CD4-positive, alpha-beta T cell treated with Interleukin-4 for 1 hour (primary cell): ENCODE measurements at regions not wholly inside any gene's neighbourhood (a gene's known extent, or its start where the extent isn't known, plus 50 kb on each side); places are given as distances from the start of the nearest gene placed in this dataset.
A peak's percentile ranks its signal among the peaks of the same experiment; 100 is the strongest.
"Not testable (repeated sequence)": the region's sequence is repeated elsewhere in the genome, so short reads cannot be mapped to it uniquely, and the experiment has no call there.

ENCODE experiments used
- DNase-seq, 2 donors: peaks; one replicate each; pipeline ENCODE4 v3.0.0-alpha.2; 2020 to 2022

DNA sequence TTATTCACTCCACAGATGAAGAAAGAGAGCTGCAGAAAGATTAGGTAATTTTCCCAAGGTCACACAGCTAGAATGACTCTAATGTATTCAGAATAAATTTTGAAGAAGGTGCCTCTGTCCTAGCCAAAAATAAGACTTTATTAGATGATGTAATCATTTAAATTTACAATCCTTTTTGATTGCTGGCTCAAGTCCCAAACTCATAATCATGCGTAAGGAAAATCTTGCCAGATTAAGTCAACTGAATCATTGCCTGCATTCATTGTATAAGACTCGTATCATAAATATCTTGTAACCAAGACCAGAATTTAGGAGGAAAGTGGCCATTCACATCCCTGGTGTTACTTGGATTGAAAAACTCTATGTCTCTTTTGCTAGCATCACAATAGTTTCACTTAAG is 53.1 kb upstream of the STK39 start:
- DNase-seq, result no peak

DNA sequence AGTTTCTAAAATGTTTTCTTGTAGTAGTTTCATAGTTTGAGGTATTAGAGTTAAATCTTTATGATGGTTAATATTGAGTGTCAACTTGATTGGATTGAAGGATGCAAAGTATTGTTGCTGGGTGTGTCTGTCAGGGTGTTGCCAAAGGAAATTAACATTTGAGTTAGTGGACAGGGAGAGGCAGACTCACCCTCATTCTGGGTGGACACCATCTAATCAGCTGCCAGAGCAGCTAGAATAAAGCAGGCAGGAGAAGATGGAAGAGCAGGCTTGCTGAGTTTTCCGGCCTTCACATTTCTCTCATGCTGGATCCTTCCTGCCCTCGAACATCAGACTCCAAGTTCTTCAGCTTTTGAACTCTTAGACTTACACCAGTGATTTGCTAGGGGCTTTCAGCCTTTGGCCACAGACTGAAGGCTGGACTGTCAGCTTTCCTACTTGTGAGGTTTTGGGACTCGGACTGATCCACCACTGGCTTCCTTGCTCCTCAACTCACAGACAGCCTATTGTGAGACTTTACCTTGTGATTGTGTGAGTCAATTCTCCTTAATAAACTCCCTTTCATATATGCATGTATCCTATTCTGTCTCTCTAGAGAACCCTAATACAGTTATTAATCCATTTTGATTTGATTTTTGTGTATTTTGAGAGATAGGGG is 56.8 kb upstream of the STK39 start:
- no peak for DNase-seq

DNA sequence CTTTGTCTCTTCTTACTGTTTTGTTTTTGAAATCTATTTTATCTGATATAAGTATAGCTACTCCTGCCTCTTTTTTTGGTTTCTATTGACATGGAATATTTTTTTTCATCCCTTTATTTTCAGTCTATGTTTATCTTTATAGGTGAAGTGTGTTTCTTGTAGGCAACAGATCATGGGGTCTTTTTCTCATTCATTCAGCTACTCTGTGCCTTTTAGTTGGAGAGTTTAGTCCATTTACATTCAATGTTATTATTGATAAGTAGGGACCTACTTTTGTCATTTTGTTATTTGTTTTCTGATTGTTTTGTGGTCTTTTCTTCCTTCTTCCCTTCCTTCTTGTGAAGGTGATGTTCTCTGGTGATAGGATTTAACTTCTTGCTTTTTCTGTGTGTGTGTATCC is 60.0 kb upstream of the STK39 start:
- DNase-seq, result no peak

DNA sequence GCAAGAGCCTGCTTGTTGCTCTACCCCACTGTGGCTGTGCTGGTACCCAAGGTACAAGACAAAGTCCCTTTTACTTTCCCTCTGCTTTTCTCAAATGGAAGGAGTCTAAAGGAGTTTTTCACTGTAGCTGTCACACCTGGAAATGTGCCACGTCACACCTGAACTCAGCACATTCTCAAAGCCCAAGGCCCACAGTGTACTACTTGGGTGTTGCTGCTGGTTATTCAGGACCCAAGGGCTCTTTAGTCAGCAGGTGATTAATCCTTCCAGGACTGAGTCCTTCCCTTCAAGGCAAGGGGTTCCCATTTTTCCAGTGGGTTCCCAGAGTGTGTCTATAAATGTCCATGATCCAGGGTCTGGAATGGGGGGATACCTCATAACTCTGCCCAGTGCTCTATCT is 63.2 kb upstream of the STK39 start:
- no peak for DNase-seq

DNA sequence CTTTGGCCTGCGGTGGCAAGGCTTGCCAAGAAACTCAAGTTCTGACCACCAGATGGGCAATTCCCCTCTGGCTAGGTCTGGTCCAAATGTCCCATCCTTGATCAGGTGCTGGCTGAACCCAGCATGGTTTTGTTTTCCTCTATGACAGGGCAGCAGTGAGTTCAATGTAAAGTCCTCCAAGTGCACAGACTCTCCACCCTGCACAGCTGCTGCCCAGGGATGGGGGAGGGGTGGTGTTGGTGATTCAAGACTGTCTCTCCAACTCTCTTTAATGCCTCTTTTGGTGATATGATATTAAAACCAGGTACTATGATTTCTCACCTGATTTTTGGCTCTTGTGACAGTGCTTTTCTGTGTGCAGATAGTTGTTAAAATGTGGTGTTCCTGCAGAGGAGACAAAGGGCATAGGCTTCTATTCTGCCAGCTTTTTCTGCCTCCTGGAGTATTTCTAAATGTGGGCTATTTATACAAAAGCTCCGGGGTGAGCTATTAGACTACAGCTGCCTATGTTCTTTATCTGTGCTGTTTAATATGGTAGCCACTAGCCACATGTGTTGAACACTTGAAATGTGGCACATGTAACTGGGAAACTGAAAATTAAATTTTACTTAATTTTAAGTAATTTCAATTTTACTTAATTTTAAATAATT is 64.0 kb upstream of the STK39 start:
- no peak for DNase-seq

DNA sequence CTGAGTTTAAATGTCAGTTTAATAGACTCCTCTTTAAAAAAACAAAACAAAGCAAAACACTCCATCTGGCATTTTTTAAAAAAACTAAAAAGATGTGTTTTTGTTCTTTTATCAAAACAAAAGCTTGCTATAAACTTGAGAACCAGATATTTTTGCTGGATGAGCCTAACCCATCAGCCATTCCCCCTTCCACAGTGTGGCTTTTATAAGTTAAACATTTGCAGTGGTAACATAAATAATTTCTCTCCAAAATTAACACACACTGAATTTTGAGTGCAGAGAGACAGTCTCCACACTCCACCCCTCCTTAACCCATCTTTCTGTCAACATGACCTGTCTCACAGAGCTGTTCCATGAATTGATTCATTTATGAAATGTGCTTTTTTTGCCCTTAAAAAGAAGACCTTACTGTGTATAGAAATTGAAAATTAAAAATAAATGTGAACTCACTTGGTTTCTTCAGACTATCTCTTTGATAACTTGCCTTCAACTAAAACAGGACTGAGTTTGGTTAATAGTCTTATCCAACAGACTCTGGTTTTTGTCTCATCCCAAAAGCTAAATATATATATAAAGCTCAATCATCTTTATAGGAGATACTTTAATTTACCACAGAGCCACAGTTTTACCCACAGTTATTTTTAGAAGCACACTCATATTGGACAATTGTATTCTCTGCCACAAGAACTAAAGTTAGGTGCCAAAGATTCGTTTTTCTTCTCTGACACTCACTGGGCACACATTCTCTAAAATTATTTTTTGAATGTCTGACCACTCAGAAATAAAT is 64.8 kb upstream of the STK39 start:
- DNase-seq, result no peak

DNA sequence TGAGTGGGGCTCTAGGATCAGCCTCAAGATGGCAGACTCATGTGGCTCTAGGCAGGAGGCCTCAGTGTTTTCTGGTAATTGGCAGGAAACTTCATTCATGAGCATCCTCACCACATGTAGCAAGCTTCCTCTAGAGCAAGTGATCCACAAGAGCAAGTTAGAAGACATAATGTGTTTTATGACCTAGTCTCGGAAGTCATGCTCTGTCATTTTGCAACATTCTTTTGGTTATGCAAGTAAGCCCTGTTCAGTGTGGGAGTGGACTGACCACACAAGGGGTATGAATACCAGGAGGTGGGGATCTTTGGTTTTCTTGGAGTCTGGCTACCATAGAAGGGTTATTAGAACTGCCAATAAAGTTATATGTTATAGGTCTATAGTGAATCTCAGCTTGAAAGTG is 66.8 kb upstream of the STK39 start:
- no peak for DNase-seq

DNA sequence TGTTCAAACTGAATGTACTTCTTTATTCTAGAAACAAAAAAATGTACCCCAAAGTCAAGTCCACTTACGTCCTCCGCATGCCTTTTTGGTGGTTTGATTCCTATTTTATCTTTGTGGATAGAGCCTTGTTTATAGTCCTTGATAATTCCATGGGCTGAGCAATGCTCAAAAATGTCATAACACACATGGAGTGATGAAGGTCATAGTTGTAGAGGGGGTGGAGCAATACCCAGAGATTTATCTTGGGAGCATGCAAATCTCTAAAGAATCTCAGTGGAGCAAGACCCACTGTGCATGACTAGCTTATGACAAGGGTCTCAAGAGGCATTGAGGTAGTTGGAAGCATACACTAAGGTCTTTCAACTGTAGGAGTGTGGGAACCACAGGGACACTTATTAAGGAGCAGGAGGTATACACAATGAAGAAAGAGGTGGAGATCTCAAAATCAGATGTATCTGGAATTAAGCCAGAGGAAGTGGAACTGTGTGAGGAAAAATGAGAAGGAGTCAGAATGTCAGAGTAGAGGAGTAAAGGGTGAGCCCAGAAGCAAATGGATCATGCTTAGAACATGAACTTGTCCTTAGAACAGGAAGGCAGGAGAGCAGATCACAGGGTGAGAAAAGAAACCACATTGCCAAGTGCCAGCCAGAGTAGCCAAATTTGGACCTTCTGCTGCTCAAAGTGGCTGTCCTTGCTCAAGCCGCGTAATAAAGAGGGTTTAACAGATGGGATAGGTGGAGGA is 68.1 kb upstream of the STK39 start:
- no peak for DNase-seq

DNA sequence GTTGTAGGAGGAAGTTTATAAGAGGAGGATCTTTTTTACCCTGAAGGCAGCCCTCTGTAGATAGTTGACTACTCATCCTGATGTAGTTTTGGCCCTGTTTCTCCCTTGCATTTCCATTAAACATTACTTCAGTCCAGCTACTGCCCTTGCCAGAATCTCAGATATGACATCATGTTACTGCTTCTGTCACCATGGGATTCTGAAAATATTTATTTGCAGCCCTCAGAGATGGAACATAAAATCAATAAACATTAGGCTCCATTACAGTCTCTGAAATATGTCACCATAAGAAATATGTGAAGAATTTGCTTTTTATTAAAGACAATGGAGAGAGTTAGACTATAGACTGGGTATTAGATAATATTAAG is 68.7 kb upstream of the STK39 start:
- DNase-seq, result no peak

DNA sequence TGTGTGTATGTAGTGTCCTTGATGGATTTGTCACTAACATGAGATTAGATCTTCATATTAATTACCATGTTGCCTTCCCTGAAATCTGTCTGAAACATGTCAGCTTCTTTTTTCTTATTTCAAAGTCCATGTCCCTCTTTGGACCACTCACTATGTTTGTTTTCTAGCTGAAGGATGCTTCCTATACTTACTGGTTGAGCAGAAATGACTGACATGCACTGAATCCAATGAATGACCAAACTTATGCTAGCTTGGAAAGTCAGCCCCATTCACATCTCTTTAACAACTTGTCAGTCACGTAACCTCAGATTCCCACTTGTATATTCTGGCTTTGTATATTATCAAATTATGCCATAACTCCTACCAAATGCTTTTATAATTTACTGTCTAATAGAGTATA is 69.9 kb upstream of the STK39 start:
- no peak for DNase-seq

DNA sequence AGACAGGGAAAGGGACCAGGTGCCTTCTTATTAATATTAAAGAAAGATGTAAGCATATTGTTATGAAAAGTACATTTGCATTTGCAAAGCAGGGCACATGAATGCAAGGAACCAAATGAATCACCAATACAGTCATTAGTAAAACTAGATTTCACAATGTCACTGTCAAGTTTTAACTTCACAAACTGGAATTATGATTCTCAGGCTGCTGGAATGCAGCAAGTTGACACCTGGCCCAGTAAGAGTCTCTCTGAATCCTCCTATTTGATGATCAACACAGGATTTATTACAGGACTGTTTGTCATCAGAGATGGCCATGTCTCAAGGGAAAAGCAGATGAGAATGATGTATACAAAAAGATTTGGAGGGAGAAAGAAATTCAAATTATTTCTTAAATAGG is 72.9 kb upstream of the STK39 start:
- DNase-seq, result no peak

DNA sequence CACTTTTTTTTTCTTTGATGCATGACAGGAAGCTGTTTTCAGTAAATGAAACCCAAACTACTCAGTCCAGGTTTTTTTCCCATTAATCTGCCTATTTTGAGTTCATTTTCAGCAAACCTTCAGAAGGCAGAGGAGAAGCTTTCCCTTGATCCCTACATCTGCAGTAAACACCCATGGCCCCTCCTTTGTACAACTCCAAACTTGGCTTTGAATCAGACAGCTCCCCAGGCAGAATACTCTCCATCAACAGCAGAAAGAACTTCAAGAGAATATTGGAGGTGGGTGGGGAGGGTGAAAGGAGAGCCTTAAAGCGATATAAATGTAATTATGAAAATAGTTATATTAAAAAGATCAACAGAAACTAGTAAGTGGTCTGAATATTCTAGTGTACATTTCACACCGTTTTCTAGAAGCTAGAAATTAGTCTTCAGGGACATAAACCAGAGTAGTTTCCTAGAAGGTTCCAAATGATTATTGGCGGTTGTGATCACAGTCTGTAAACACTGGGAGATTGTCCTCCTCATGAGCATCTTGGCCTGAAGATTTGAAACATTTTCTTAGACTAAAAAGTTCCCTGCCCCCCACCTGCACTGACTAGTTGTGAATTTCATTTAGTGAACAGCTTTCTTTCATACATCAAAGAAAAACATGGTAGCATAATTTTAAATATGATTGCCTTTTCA is 75.1 kb upstream of the STK39 start:
- DNase-seq, result no peak

DNA sequence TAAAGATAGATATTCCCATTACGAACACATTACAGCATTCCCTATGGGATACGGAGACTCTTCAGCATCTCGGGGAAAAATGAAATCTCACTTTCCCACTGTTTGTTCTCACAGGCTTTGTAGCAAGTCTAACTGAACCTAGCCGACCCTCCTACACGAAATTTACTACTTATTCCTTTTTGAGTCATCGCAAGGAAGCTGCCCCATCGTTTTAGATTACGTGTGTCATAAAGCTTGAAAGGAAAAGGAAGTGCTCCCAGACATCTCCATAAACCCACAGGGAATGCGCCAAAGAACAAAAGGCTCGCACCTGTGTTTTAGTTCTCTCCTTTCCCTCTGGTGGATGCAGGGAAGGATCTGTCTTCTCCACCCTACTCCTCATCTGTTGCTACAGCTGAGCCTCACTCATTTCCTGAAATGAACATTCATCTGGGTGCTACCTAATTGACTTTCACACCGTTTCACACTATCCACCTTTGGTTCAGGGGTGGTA is 76.2 kb upstream of the STK39 start:
- no peak for DNase-seq

DNA sequence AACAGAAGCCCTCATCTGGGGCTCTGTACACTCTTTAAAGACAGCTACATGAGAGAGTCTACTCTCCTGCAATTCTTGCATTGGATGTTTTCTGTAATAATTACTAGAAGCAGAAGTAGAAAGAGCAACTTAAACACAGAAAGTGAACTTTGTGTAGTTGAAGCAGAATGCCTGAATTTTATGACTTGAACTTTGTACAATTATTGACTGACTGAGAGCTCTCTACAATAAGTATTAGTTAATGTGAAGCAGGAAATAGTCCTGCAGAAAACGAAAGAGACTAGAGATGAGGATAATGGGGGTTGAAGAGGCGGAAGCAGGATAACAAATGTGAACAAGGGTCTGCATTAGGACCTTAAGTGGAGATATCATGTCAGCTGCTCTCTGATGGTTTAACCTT is 79.2 kb upstream of the STK39 start:
- DNase-seq, result no peak

DNA sequence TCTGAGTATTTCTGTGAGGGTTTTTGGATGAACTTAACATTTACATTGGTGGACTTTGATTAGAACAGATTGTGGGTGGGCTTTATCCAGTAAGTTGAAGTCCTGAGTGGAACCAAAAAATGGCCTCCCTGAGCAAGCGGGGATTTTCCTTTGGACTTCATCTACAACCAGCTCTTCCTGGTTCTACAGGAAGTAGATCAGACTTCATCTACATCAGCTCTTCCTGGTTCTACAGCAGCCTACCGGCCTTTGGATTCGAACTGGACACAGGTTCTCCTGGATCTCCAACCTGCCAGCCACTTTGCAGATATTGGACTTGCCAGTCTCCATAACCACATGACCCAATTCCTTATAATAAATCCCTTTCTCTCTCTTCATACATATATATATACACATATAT is 79.9 kb upstream of the STK39 start:
- no peak for DNase-seq

DNA sequence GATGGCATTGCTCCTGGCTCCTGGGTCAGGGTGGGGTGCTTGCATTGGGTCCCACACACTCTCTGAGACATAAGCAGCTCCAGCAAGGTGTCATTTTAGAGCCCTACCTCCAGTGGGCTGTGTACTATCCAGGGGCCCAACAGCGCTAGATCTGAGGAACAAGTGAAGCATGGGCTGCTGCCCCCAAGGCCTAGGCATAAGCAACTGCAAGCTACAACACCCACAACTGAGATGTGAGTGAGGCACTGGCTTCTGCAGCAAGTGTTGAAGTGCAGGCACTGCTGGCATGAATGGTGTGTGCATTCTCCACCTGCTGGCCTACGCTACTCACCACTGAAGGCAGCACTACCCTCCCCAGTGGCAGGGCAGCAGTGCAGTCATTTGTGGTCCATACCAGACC is 81.0 kb upstream of the STK39 start:
- DNase-seq, result no peak

DNA sequence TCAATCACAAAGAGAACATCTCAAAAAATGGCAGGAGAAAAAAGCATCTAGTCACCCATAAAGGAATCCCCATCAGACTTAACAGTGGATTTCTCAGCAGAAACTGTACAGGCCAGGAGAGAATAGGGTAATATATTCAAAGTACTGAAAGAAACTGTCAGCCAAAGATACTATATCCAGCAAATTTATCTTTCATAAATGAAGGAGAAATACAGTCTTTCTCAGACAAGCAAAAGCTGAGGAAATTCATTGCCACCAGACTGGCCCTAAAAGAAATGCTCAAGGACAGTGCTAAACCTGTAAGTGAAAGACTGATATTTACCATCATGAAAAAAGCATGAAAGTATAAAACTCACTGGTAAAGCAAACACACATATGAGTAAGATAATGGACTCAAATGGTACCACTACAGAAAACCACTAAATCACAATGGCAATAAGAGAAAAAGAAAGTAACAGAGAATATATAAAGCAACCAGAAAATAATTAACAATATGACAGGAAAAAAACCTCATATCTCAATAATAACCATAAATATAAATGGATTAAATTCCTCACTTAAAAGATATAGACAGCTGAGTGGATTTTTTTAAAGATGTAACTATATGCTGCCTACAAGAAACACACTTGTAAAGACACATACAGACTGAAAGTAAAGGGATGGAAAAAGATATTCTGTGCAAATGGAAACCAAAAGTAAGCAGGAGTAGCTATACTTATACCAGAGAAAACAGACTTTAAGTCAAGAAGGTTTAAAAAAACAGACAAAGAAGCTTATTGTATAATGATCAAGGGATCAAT is 83.4 kb upstream of the STK39 start:
- DNase-seq, result no peak

DNA sequence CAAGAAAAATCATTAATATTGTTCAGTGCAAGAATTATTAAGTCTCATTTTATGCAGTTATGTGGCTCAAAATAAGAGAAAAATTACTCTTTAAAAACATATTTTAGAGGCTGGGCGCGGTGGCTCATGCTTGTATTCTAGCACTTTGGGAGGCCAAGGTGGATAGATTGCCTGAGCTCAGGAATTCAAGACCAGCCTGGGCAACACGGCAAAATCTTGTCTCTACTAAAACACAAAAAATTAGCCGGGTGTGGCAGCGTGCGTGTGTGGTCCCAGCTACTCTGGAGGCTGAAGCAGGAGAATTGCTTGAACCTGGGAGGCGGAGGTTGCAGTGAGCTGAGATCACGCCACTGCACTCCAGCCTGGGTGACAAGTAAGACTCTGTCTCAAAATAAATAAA is 87.9 kb upstream of the STK39 start:
- DNase-seq, result not testable (repeated sequence)

DNA sequence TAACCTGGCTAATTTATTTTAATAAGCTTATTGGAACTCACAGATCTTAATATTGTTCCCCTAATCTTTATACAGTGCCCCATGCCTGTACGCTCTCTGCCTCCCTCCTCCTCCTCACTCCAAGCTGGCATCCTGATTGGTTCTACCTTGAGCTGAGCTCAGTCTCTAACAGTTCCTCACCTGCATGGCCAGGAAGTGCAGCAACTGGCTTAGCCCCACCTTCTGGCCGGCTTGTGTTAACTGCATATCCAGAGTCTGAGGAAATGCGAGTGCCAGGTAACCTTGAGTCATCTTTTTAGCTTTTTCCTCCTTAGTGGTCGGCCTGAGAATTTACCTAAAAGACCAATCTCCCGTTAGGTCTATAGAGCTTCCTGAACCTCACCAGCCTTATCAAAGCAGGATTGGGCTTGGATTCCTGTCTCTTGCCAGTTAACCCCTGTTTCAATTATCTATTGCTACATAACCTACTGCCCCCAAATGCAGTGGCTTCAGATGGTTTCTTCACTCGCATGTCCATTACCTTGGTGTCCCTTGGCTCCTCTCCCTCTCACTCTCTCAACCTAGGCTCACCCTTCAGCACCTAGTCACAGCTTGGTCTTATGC is 89.5 kb upstream of the STK39 start:
- peak; percentile 58 to 61 for DNase-seq

DNA sequence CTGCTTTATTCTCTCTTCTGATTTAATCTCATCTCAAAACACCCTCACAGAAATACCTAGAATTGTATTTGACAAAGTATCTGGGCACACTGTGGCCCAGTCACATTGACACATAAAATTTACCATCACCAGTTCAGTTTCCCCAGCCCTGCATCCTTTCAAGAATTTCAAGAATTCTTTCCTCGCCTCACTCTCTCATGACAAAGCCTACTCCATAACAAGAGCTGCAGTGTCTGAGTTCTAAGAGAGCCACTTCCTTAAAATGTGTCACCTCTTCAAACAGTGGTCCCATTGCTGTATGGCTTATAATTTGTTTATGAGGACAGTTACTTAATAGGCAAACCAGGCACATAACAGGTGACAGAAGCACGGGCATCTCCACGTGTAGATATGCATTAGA is 90.9 kb upstream of the STK39 start:
- no peak for DNase-seq

DNA sequence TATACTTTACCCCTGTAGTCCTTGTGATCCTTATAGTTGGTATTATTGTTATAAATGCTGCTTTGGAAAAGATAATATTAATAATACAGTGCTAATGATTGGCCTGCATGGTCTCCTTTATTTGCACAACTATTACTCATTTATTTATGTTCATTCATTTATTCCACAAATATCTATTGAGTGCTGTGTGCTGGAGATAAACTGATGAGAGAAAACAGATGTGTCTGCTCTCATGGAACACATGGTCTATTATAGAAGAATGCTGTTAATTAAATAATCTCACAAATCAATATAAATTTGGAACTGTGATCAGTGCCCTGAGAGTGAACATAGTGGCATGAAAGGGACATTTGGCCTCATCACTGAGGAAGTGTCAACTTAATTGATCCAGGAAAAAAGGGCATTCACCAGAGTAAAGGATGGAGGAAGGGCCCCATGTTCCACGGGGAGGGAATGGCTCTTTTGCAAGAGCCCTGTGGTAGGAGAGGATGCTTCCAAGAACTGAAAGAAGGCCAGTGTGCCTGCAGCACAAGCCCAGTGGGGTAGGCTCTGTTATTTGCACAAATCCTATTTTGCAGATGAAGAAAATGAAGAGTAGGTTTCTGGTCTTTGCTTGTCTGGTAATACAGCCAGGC is 91.5 kb upstream of the STK39 start:
- no peak for DNase-seq
